ENCODE measurements at regions not wholly inside any gene's neighbourhood (a gene's known extent, or its start where the extent isn't known, plus 50 kb on each side); places are given as distances from the start of the nearest gene placed in this dataset.

DNA sequence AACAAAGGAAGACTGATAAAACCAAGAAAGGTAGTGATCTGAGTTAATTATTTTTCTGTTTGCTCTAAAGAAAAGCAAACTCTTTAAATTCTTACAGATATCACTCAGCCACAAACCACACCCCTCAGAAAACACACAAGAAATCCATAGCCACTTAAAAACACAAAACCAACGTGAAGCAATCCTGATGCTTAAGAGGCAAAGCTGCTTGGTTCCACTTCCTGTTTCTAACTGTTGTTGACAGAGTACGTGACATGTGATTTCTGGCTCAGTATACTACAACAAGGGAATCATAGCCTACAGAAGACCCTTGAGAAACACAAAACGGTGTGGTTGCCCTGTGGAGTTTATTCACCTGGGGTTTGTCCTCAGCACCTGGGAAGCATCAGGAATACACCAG is 240.9 kb upstream of the APCDD1 start:
- Histone ChIP-seq H3K4me1 (peaks cover 0 to 4% (median 0%) of the 10 kb centered on the region in 4 donors), H3K36me3 (no peaks in the 10 kb centered on the region), H3K4me3 (no peak overlapping the region), H3K27me3 (no peaks in the 10 kb centered on the region), H3K9me3 (no peaks in the 10 kb centered on the region), H3K27ac (no peak overlapping the region)
- no peak for DNase-seq
- TF ChIP-seq CTCF (IDR thresholded peaks at IDR 0.05) (no peak), POLR2A (IDR thresholded peaks at IDR 0.05) (no peak)

DNA sequence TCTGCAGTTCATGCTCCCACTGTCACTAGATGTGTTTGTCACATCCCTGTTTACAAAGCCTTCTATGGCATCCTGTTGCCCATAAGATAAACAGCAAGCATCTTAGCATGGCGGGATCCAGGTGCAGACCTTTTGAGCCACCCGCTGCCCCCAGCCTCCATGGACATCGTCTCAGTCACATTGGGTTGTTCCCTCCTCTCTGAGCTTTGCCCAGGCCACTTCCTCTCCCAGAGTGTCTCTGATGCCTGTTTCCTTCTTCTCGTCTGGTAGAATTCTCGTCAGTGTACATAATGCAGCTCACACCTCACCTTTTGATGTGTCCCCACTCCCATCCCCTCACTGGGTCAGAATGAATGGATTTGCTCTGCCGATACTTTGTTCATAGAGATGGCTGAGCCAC is 239.0 kb upstream of the APCDD1 start:
- Histone ChIP-seq H3K27ac (no peak overlapping the region), H3K4me1 (peaks cover 0 to 4% (median 0%) of the 10 kb centered on the region in 4 donors), H3K4me3 (no peak overlapping the region), H3K27me3 (no peaks in the 10 kb centered on the region), H3K9me3 (no peaks in the 10 kb centered on the region), H3K36me3 (no peaks in the 10 kb centered on the region)
- TF ChIP-seq CTCF (IDR thresholded peaks at IDR 0.05), result no peak
- TF ChIP-seq POLR2A (IDR thresholded peaks at IDR 0.05), result no peak
- no peak for DNase-seq

DNA sequence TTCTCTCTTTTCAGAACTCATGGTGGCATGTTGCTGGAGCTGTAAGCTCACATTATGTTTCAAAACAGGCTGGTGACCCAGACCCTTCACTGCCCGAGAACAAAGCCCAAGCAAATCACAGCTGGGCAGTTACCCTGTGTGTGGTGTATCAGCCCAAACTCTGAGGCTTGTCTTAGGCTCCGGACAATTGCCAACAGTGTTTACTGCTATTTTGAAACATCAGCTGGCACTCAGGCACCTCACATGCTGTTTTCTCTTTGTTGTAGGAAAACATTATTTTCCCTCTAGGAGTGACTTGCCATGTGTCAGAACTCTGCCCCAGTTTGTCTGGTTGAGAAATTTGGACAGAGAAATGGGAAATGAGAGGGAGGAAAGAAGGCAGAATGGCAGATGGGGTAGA is 237.6 kb upstream of the APCDD1 start:
- Histone ChIP-seq H3K9me3 (no peaks in the 10 kb centered on the region), H3K4me3 (no peak overlapping the region), H3K27me3 (no peaks in the 10 kb centered on the region), H3K36me3 (no peaks in the 10 kb centered on the region), H3K4me1 (peaks cover 0 to 4% (median 0%) of the 10 kb centered on the region in 4 donors), H3K27ac (no peak overlapping the region)
- TF ChIP-seq CTCF (IDR thresholded peaks at IDR 0.05) (no peak), POLR2A (IDR thresholded peaks at IDR 0.05) (no peak)
- no peak for DNase-seq

GRCh38 chr18:10217211-10217610 is 237.2 kb upstream of the APCDD1 start:
- DNase-seq, result no peak
- Histone ChIP-seq H3K36me3 (no peaks in the 10 kb centered on the region), H3K27me3 (no peaks in the 10 kb centered on the region), H3K9me3 (no peaks in the 10 kb centered on the region), H3K4me3 (no peak overlapping the region), H3K27ac (no peak overlapping the region), H3K4me1 (peaks cover 0 to 4% (median 0%) of the 10 kb centered on the region in 4 donors)
- no peak for TF ChIP-seq POLR2A (IDR thresholded peaks at IDR 0.05)
- no peak for TF ChIP-seq CTCF (IDR thresholded peaks at IDR 0.05)

- TF ChIP-seq CTCF (IDR thresholded peaks at IDR 0.05) (no peak), POLR2A (IDR thresholded peaks at IDR 0.05) (no peak)
- Histone ChIP-seq H3K27me3 (no peaks in the 10 kb centered on the region), H3K4me1 (no peaks in the 10 kb centered on the region), H3K36me3 (no peaks in the 10 kb centered on the region), H3K4me3 (no peak overlapping the region), H3K27ac (no peak overlapping the region), H3K9me3 (peaks cover 0 to 2% (median 0%) of the 10 kb centered on the region in 4 donors)
- no peak for DNase-seq
These were observed 229.1 kb upstream of the APCDD1 start for GRCh38 chr18:10225300-10225699.

GRCh38 chr18:10226971-10227370 is 227.5 kb upstream of the APCDD1 start:
- DNase-seq, result no peak
- TF ChIP-seq CTCF (IDR thresholded peaks at IDR 0.05) (no peak), POLR2A (IDR thresholded peaks at IDR 0.05) (no peak)
- Histone ChIP-seq H3K27me3 (no peaks in the 10 kb centered on the region), H3K36me3 (no peaks in the 10 kb centered on the region), H3K9me3 (peaks cover 0 to 2% (median 0%) of the 10 kb centered on the region in 4 donors), H3K4me1 (no peaks in the 10 kb centered on the region), H3K4me3 (no peak overlapping the region), H3K27ac (no peak overlapping the region)
